Ishikawa (cell line): ENCODE measurements at regions not wholly inside any gene's neighbourhood (a gene's known extent, or its start where the extent isn't known, plus 50 kb on each side); places are given as distances from the start of the nearest gene placed in this dataset.

Source experiments
- CEBPB ChIP-seq: IDR thresholded peaks from 2 replicates; pipeline ENCODE4 v1.6.1; 2012
- CREB1 ChIP-seq: IDR thresholded peaks from 2 replicates; pipeline ENCODE4 v1.6.1; 2012; ENCODE audit warnings: low read depth
- EGR1 ChIP-seq: IDR thresholded peaks from 2 replicates; pipeline ENCODE4 v1.6.1; 2012
- EP300 ChIP-seq: IDR thresholded peaks from 2 replicates; pipeline ENCODE4 v1.6.1; 2012; ENCODE audit warnings: borderline replicate concordance
- MAX ChIP-seq: IDR thresholded peaks from 2 replicates; pipeline ENCODE4 v1.6.1; 2012
- TAF1 ChIP-seq: IDR thresholded peaks from 2 replicates; pipeline ENCODE4 v1.6.1; 2012; ENCODE audit warnings: low read depth, mild to moderate bottlenecking
- TEAD4 ChIP-seq: IDR thresholded peaks from 2 replicates; pipeline ENCODE4 v1.6.1; 2012

DNA sequence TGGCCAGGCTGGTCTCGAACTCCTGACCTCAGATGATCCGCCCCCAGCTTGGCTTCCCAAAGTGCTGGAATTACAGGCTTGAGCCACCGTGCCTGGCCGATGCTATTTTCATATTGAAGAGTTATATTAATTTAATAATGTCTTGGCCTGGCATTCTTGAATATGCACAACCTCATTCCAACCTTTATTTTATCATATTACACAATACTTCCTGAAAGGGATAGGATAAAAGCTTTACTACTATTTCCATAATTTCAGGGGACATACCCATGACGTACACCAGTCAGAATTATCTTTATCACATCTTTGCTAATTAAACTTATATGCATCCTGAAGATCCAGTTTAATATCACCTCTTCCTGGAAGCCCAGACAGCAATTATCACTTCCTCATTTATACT, 205.3 kb downstream of the ZIC4 start:
- no peak for TF ChIP-seq TAF1
- no peak for TF ChIP-seq EGR1
- no peak for TF ChIP-seq CREB1
- no peak for TF ChIP-seq CEBPB
- no peak for TF ChIP-seq EP300
- no peak for TF ChIP-seq MAX
- no peak for TF ChIP-seq TEAD4
